SK-N-SH (cell line): ENCODE measurements at regions not wholly inside any gene's neighbourhood (a gene's known extent, or its start where the extent isn't known, plus 50 kb on each side); places are given as distances from the start of the nearest gene placed in this dataset.

Experiments used
- CTCF ChIA-PET: fragments of 300-600, 350-600 bp; formaldehyde crosslinking; extraction: SDS; loops from one replicate; lab custom pipeline; 2021; lab: Yijun Ruan, JAX
- POLR2A ChIA-PET: fragments of 350-600 bp; sonication (Branson Sonifier 250); formaldehyde crosslinking; extraction: SDS; loops from one replicate; lab custom pipeline; 2020; ENCODE audit warnings: antibody characterized with exemption, inconsistent platforms; lab: Yijun Ruan, JAX
- DNase-seq: peaks from one replicate; pipeline ENCODE4 v3.0.0; 2012
- H2AFZ ChIP-seq: fragments of 200-600 bp; sonication (generic); 2 replicates; pipeline ENCODE4 v1.8.1; 2016; ENCODE audit warnings: antibody characterized with exemption, mild to moderate bottlenecking, low read depth
- H3F3A ChIP-seq: fragments of 200-600 bp; sonication (generic); replicated peaks from 2 replicates; pipeline ENCODE3; 2016; ENCODE audit warnings: antibody characterized with exemption, mild to moderate bottlenecking; ENCODE audit not compliant: insufficient read depth
- H3K27ac ChIP-seq, 2 experiments: fragments of 200-500 bp in 1 of 2; fragments of 200-600 bp in 1 of 2; sonication (Bioruptor generic) in 1 of 2; sonication (generic), shearing (Covaris generic) in 1 of 2; 2 replicates each; pipeline versions ENCODE4 v1.5.1 to v1.6.1; 2014 to 2016; ENCODE audit warnings: low read depth in 2 of 2, inconsistent platforms in 1 of 2, low read length in 1 of 2, mild to moderate bottlenecking in 1 of 2, mixed read lengths in 1 of 2
- H3K27me3 ChIP-seq: fragments of 200-600 bp; sonication (generic), shearing (Covaris generic); 2 replicates; pipeline ENCODE4 v1.6.1; 2016; ENCODE audit warnings: mixed run types; ENCODE audit not compliant: insufficient read depth
- H3K36me3 ChIP-seq, 2 experiments: fragments of 200-500 bp in 1 of 2; fragments of 200-600 bp in 1 of 2; sonication (Bioruptor generic) in 1 of 2; sonication (generic) in 1 of 2; replicated peaks in 1 of 2; 2 replicates each; pipeline versions ENCODE3 to v1.5.1; 2014 to 2016; ENCODE audit warnings: low read length in 1 of 2, mild to moderate bottlenecking in 1 of 2; ENCODE audit not compliant: insufficient read depth in 2 of 2, control insufficient read depth in 1 of 2
- H3K4me1 ChIP-seq, 2 experiments: fragments of 200-500 bp in 1 of 2; fragments of 200-600 bp in 1 of 2; sonication (Bioruptor generic) in 1 of 2; sonication (generic), shearing (Covaris generic) in 1 of 2; 2 replicates each; pipeline versions ENCODE4 v1.5.1 to v1.6.1; 2014 to 2016; ENCODE audit warnings: low read depth in 1 of 2, low read length in 1 of 2, mixed run types in 1 of 2; ENCODE audit not compliant: insufficient read depth in 2 of 2, control insufficient read depth in 1 of 2
- H3K4me2 ChIP-seq: fragments of 200-600 bp; sonication (generic), shearing (Covaris generic); 2 replicates; pipeline ENCODE4 v1.6.1; 2017; ENCODE audit warnings: mixed run types
- H3K4me3 ChIP-seq, 2 experiments: fragments of 200-500 bp in 1 of 2; fragments of 200-600 bp in 1 of 2; sonication (Bioruptor generic) in 1 of 2; sonication (generic), shearing (Covaris generic) in 1 of 2; 2 replicates each; pipeline versions ENCODE4 v1.5.1 to v1.8.1; 2014 to 2016; ENCODE audit warnings: low read depth in 2 of 2, inconsistent platforms in 1 of 2, low read length in 1 of 2, mild to moderate bottlenecking in 1 of 2, mixed read lengths in 1 of 2, moderate library complexity in 1 of 2
- H3K79me2 ChIP-seq: fragments of 200-600 bp; sonication (generic); 2 replicates; pipeline ENCODE4 v1.8.1; 2017; ENCODE audit warnings: mild to moderate bottlenecking; ENCODE audit not compliant: insufficient read depth
- H3K9ac ChIP-seq: fragments of 200-600 bp; sonication (generic); 2 replicates; pipeline ENCODE4 v1.6.1; 2017; ENCODE audit warnings: mixed run types
- H3K9me2 ChIP-seq: fragments of 200-600 bp; sonication (generic); 2 replicates; pipeline ENCODE4 v1.6.1; 2017; ENCODE audit warnings: mixed run types
- H3K9me3 ChIP-seq: fragments of 200-600 bp; sonication (generic); 2 replicates; pipeline ENCODE4 v1.6.1; 2017; ENCODE audit warnings: mixed run types, mild to moderate bottlenecking, moderate library complexity
- H4K20me1 ChIP-seq: fragments of 200-600 bp; sonication (generic); 2 replicates; pipeline ENCODE4 v1.6.1; 2017; ENCODE audit warnings: mild to moderate bottlenecking, mixed run types; ENCODE audit not compliant: insufficient read depth
- EP300 ChIP-seq, 2 experiments: IDR thresholded peaks; 2 replicates each; pipeline versions ENCODE4 v1.4.0 to v1.6.1; 2012; ENCODE audit warnings: borderline replicate concordance in 1 of 2, low read depth in 1 of 2, low read length in 1 of 2
- EZH2phosphoT487 ChIP-seq: fragments of 200-600 bp; sonication (generic); IDR thresholded peaks from 2 replicates; pipeline ENCODE4 v1.6.1; 2017; ENCODE audit warnings: low read depth, mixed run types, mild to moderate bottlenecking, antibody characterized with exemption, moderate library complexity, borderline replicate concordance
- FOSL2 ChIP-seq: IDR thresholded peaks from 2 replicates; pipeline ENCODE4 v1.4.0; 2012; ENCODE audit warnings: low read depth, mild to moderate bottlenecking, moderate library complexity, borderline replicate concordance
- FOXJ3 ChIP-seq: sonication (generic); formaldehyde crosslinking; IDR thresholded peaks from 2 replicates; pipeline ENCODE4 v1.5.1; 2020; ENCODE audit warnings: mild to moderate bottlenecking, missing genetic modification reagents
- GATA2 ChIP-seq: sonication (generic); formaldehyde crosslinking; IDR thresholded peaks from 2 replicates; pipeline ENCODE4 v1.5.0; 2020; ENCODE audit warnings: mild to moderate bottlenecking, missing genetic modification reagents
- MEF2A ChIP-seq: IDR thresholded peaks from 2 replicates; pipeline ENCODE4 v1.4.0; 2012; ENCODE audit warnings: low read depth, borderline replicate concordance
- MXI1 ChIP-seq: IDR thresholded peaks from 2 replicates; pipeline ENCODE4 v1.6.1; 2012; ENCODE audit warnings: mild to moderate bottlenecking, low read depth, low read length, improper control_type of control experiment
- POLR2AphosphoS5 ChIP-seq: IDR thresholded peaks from 2 replicates; pipeline ENCODE4 v1.6.1; 2012; ENCODE audit warnings: low read depth, low read length
- RCOR1 ChIP-seq: fragments of 150-350 bp; IDR thresholded peaks from 2 replicates; pipeline ENCODE4 v1.6.1; 2017; ENCODE audit warnings: antibody characterized with exemption, low read length
- SIN3A ChIP-seq: IDR thresholded peaks from 2 replicates; pipeline ENCODE4 v1.6.1; 2012; ENCODE audit warnings: low read depth, mild to moderate bottlenecking, low read length, moderate library complexity, borderline replicate concordance
- SMC3 ChIP-seq: IDR thresholded peaks from 2 replicates; pipeline ENCODE4 v1.6.1; 2012; ENCODE audit warnings: low read depth, low read length, improper control_type of control experiment
- YY1 ChIP-seq: IDR thresholded peaks from 2 replicates; pipeline ENCODE4 v1.4.0; 2012; ENCODE audit warnings: low read depth, mild to moderate bottlenecking
- WGBS: methylation state at CpG from one replicate; pipeline ENCODE4 v1.1.6; 2017; ENCODE audit warnings: low lambda C conversion rate; 5-methylcytosine and 5-hydroxymethylcytosine counted together
- TF ChIP-seq, protein P1 (sequence below): fragments of 150-350 bp; IDR thresholded peaks from 2 replicates; pipeline ENCODE4 v1.6.1; 2017; ENCODE audit warnings: antibody characterized with exemption, low read length, low read depth, borderline replicate concordance
- TF ChIP-seq, protein P2 (sequence below): IDR thresholded peaks from 2 replicates; pipeline ENCODE4 v1.6.1; 2012; ENCODE audit warnings: mild to moderate bottlenecking, low read depth, low read length, moderate library complexity
- TF ChIP-seq, protein P3 (sequence below): IDR thresholded peaks from 2 replicates; pipeline ENCODE4 v1.4.0; 2012; ENCODE audit warnings: low read depth, borderline replicate concordance

DNA sequence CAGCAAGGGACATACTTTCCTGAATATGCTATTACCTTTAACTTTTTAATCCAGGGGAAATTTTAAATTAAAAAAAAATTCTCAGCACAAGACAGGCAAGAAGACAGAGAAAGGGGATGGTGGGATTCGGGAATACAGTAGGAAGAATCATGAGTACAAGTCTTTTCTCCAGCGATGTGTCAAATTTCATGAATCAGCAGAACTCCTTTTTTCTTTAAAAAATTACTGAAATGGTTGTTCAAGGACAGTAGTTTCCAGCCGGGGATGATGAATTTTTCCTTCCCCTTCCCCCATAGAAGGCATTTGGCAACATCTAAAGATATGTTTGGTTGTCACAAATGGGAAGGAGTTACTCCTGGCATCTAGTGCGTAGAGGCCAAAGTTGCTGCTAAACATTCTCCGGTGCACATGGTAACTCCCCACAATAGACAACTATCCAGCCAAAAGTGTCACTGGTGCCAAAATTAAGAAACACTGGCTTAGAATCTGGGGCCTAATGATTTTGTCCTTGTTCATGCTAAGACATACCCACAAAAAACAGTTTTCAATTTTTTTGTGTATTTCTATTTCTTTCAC, 450.2 kb downstream of the CBLN4 start:
- WGBS = 35% methylated on average over 5 of the region's 5 CpGs
- H3K27ac ChIP-seq = no peak overlapping the region
- CTCF ChIA-PET = no interaction called here

DNA sequence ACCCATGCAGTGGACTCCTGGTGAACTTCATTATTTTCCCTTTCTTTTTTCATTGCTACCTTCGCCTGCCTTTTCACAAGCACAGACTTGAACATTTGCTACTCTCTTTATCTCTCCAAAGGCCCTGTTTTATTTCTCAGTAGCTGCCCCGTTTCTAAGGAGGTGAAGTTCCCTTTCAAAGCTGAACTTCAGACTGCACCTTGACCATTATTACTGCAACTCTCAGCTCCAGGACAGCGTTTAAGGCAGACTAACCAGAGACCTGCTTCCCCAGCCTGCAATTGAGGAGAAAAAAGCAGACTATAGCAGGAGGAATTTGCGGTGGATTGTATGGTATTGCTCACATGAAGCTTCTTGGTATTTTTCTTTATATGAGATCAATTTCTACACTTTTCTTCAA, 460.7 kb downstream of the CBLN4 start:
- no peak for TF ChIP-seq YY1
- TF ChIP-seq, protein P1, sequence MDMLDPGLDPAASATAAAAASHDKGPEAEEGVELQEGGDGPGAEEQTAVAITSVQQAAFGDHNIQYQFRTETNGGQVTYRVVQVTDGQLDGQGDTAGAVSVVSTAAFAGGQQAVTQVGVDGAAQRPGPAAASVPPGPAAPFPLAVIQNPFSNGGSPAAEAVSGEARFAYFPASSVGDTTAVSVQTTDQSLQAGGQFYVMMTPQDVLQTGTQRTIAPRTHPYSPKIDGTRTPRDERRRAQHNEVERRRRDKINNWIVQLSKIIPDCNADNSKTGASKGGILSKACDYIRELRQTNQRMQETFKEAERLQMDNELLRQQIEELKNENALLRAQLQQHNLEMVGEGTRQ = no peak
- TF ChIP-seq POLR2AphosphoS5 = no peak
- TF ChIP-seq SIN3A = no peak
- TF ChIP-seq SMC3 = no peak
- TF ChIP-seq FOXJ3 = no peak
- no peak for TF ChIP-seq RCOR1
- TF ChIP-seq MXI1 = no peak
- TF ChIP-seq MEF2A = no peak
- TF ChIP-seq, protein P2, sequence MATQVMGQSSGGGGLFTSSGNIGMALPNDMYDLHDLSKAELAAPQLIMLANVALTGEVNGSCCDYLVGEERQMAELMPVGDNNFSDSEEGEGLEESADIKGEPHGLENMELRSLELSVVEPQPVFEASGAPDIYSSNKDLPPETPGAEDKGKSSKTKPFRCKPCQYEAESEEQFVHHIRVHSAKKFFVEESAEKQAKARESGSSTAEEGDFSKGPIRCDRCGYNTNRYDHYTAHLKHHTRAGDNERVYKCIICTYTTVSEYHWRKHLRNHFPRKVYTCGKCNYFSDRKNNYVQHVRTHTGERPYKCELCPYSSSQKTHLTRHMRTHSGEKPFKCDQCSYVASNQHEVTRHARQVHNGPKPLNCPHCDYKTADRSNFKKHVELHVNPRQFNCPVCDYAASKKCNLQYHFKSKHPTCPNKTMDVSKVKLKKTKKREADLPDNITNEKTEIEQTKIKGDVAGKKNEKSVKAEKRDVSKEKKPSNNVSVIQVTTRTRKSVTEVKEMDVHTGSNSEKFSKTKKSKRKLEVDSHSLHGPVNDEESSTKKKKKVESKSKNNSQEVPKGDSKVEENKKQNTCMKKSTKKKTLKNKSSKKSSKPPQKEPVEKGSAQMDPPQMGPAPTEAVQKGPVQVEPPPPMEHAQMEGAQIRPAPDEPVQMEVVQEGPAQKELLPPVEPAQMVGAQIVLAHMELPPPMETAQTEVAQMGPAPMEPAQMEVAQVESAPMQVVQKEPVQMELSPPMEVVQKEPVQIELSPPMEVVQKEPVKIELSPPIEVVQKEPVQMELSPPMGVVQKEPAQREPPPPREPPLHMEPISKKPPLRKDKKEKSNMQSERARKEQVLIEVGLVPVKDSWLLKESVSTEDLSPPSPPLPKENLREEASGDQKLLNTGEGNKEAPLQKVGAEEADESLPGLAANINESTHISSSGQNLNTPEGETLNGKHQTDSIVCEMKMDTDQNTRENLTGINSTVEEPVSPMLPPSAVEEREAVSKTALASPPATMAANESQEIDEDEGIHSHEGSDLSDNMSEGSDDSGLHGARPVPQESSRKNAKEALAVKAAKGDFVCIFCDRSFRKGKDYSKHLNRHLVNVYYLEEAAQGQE = no peak
- no peak for TF ChIP-seq EP300 (IDR thresholded peaks at IDR 0.05; ENCODE audit: borderline replicate concordance in 1 of 2, low read depth in 1 of 2, low read length in 1 of 2)
- no peak for TF ChIP-seq GATA2 (CRISPR knock-in tag)
- TF ChIP-seq EZH2phosphoT487 = no peak
- TF ChIP-seq, protein P3, sequence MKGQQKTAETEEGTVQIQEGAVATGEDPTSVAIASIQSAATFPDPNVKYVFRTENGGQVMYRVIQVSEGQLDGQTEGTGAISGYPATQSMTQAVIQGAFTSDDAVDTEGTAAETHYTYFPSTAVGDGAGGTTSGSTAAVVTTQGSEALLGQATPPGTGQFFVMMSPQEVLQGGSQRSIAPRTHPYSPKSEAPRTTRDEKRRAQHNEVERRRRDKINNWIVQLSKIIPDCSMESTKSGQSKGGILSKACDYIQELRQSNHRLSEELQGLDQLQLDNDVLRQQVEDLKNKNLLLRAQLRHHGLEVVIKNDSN = no peak
- TF ChIP-seq FOSL2 = no peak
- Histone ChIP-seq H3K4me2 (no peak overlapping the region), H3K9me2 (no peaks in the 10 kb centered on the region), H3K36me3 (no peaks in the 10 kb centered on the region), H3K4me1 (no peaks in the 10 kb centered on the region), H2AFZ (no peak overlapping the region), H3F3A (no peaks in the 10 kb centered on the region), H3K79me2 (no peaks in the 10 kb centered on the region), H3K4me3 (no peak overlapping the region), H3K27me3 (no peaks in the 10 kb centered on the region), H3K27ac (no peak overlapping the region), H3K9me3 (no peaks in the 10 kb centered on the region), H4K20me1 (no peaks in the 10 kb centered on the region), H3K9ac (no peak overlapping the region)
- ChIA-PET POLR2A (no interaction called here), CTCF (interaction anchor here (0.5 kb wide), 1 partner anchor 453 kb away, joined by 3 read pairs; no protein-coding TSS in a partner anchor)
- 15% methylated on average over 4 of the region's 4 CpGs for WGBS
- DNase-seq = no peak

More for the DNA sequence above, 450.2 kb downstream of the CBLN4 start:
- no peak for TF ChIP-seq GATA2 (CRISPR knock-in tag)
- TF ChIP-seq, all 33 proteins: peak for 0
- no peaks in the 10 kb centered on the region for H4K20me1 ChIP-seq
- no peaks in the 10 kb centered on the region for H3K9me2 ChIP-seq
- H3K79me2 ChIP-seq = no peaks in the 10 kb centered on the region
- no peaks in the 10 kb centered on the region; the same call in 1 of the 2 replicates for H3K9me3 ChIP-seq
- no peaks in the 10 kb centered on the region for H3K36me3 ChIP-seq
- no peaks in the 10 kb centered on the region for H3K27me3 ChIP-seq
- no peak overlapping the region for H3K4me3 ChIP-seq
- no peak overlapping the region for H3K4me2 ChIP-seq
- H3F3A ChIP-seq = no peaks in the 10 kb centered on the region
- DNase-seq = no peak
- POLR2A ChIA-PET = interaction anchor here (0.6 kb wide), 1 partner anchor 113 kb away, joined by 3 read pairs; no protein-coding TSS in a partner anchor
- H2AFZ ChIP-seq = no peak overlapping the region
- H3K9ac ChIP-seq = no peak overlapping the region
- H3K4me1 ChIP-seq = no peaks in the 10 kb centered on the region; a peak in 1 of 4 replicates
